ENCODE measurements at regions not wholly inside any gene's neighbourhood (a gene's known extent, or its start where the extent isn't known, plus 50 kb on each side); places are given as distances from the start of the nearest gene placed in this dataset.

GRCh38 chr13:84553227-84553626, 671.0 kb upstream of the SLITRK1 start:
- Histone ChIP-seq H3K27ac (no peak overlapping the region), H3K9ac (no peak overlapping the region)

DNA sequence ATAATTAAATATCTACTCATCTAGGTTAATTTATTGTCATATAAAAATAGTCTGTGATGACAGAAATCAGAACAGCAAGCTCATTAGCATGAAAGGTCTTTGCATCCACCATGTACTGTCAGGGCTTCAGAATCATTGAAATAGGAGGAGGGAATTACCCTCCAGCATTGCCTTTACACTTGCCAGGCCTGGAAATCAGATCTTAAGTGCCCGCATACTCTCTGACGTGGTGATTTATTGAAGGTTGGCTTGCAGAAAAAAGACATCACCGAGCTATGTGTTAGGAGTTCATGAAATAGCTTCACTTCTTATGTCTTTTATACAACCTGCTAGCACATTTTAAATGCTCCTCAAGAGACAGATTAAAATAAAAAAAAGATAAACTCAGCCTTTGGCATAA, 661.7 kb upstream of the SLITRK1 start:
- Histone ChIP-seq H3K4me1 (ENCODE audit: insufficient read depth) (no peaks in the 10 kb centered on the region), H3K27me3 (replicated peaks; ENCODE audit: insufficient read depth) (no peaks in the 10 kb centered on the region; the same call in 1 of the 2 replicates), H2AFZ (no peak overlapping the region), H3K27ac (no peak overlapping the region), H3K4me2 (ENCODE audit: unreplicated experiment) (no peak overlapping the region), H3K36me3 (ENCODE audit: low read depth) (no peaks in the 10 kb centered on the region), H3K4me3 (no peak overlapping the region), H3K9me3 (ENCODE audit: low read depth) (no peaks in the 10 kb centered on the region), H4K20me1 (ENCODE audit: insufficient read depth) (no peaks in the 10 kb centered on the region), H3K79me2 (ENCODE audit: insufficient read depth) (no peaks in the 10 kb centered on the region), H3K9me2 (ENCODE audit: insufficient read depth) (no peaks in the 10 kb centered on the region), H3K9ac (no peak overlapping the region), H3F3A (ENCODE audit: insufficient read depth) (no peaks in the 10 kb centered on the region)
- DNase-seq: no peak
- in situ Hi-C loops (cut with MboI): no loop called here
- 21 to 25% methylated on average over 3 of the region's 3 CpGs for WGBS, 2 experiments (ENCODE audit: low coverage in 1 of 2, low lambda C conversion rate in 2 of 2, missing lambda C conversion rate in 2 of 2)
- no peak for TF ChIP-seq EZH2 (IDR thresholded peaks at IDR 0.05; ENCODE audit: insufficient read depth, poor library complexity, severe bottlenecking)
- no peak for TF ChIP-seq EZH2phosphoT487 (IDR thresholded peaks at IDR 0.05; ENCODE audit: insufficient read depth, low read depth)

More at GRCh38 chr13:84553227-84553626, 671.0 kb upstream of the SLITRK1 start:
- H3K27me3 ChIP-seq (replicated peaks; ENCODE audit: insufficient read depth): no peaks in the 10 kb centered on the region; the same call in 1 of the 2 replicates
- H3K9me3 ChIP-seq (ENCODE audit: low read depth): no peaks in the 10 kb centered on the region
- H3K4me1 ChIP-seq (ENCODE audit: insufficient read depth): no peaks in the 10 kb centered on the region
- no peaks in the 10 kb centered on the region for H3K79me2 ChIP-seq (ENCODE audit: insufficient read depth)
- no peaks in the 10 kb centered on the region for H4K20me1 ChIP-seq (ENCODE audit: insufficient read depth)
- H3K4me3 ChIP-seq: no peak overlapping the region
- WGBS, 2 experiments (ENCODE audit: low coverage in 1 of 2, low lambda C conversion rate in 2 of 2, missing lambda C conversion rate in 2 of 2): 7 to 11% methylated on average over 5 of the region's 5 CpGs
- no peaks in the 10 kb centered on the region for H3K36me3 ChIP-seq (ENCODE audit: low read depth)
- no peak overlapping the region for H3K4me2 ChIP-seq (ENCODE audit: unreplicated experiment)
- H3K9me2 ChIP-seq (ENCODE audit: insufficient read depth): no peaks in the 10 kb centered on the region
- TF ChIP-seq EZH2phosphoT487 (IDR thresholded peaks at IDR 0.05; ENCODE audit: insufficient read depth, low read depth) (no peak), EZH2 (IDR thresholded peaks at IDR 0.05; ENCODE audit: insufficient read depth, poor library complexity, severe bottlenecking) (no peak)
- no peak for DNase-seq
- no peaks in the 10 kb centered on the region for H3F3A ChIP-seq (ENCODE audit: insufficient read depth)
- no peak overlapping the region for H2AFZ ChIP-seq
- in situ Hi-C loops (cut with MboI): no loop called here

DNA sequence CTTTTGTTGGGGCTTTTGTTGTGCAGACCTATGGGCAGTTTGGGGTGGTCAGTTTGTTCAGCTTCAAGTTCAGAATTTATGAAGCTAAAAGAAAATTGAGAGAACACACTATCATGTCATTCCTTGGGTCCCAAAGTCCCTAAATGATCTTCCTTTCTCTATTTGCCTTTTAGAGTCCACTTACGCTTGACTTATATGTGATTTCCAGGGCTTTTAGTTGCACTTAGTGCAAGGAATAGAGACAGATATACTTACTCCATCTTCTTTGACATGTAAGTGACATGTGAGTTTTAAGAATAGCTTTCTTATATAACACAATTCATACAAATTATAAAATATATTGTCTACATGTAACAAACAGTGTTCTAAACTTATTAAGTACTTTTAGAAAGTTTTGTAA, 660.1 kb upstream of the SLITRK1 start:
- Histone ChIP-seq H3K4me2 (ENCODE audit: unreplicated experiment) (no peak overlapping the region), H3K9me2 (ENCODE audit: insufficient read depth) (no peaks in the 10 kb centered on the region), H3K9me3 (ENCODE audit: low read depth) (no peaks in the 10 kb centered on the region), H3K36me3 (ENCODE audit: low read depth) (no peaks in the 10 kb centered on the region), H3K27me3 (replicated peaks; ENCODE audit: insufficient read depth) (no peaks in the 10 kb centered on the region), H3K4me1 (ENCODE audit: insufficient read depth) (no peaks in the 10 kb centered on the region), H2AFZ (no peak overlapping the region), H3K9ac (no peak overlapping the region), H3K4me3 (no peak overlapping the region), H3K27ac (no peak overlapping the region), H3K79me2 (ENCODE audit: insufficient read depth) (no peaks in the 10 kb centered on the region), H4K20me1 (ENCODE audit: insufficient read depth) (no peaks in the 10 kb centered on the region), H3F3A (ENCODE audit: insufficient read depth) (no peaks in the 10 kb centered on the region)
- in situ Hi-C loops (cut with MboI): no loop called here
- WGBS, 2 experiments (ENCODE audit: low coverage in 1 of 2, low lambda C conversion rate in 2 of 2, missing lambda C conversion rate in 2 of 2): 14 to 16% methylated on average over 1 of the region's 1 CpG
- no peak for DNase-seq
- TF ChIP-seq EZH2 (IDR thresholded peaks at IDR 0.05; ENCODE audit: insufficient read depth, poor library complexity, severe bottlenecking) (no peak), EZH2phosphoT487 (IDR thresholded peaks at IDR 0.05; ENCODE audit: insufficient read depth, low read depth) (no peak)

- H3K4me3 ChIP-seq: no peak overlapping the region
- H3K27me3 ChIP-seq (replicated peaks; ENCODE audit: insufficient read depth): no peaks in the 10 kb centered on the region
- H3K4me1 ChIP-seq (ENCODE audit: insufficient read depth): no peaks in the 10 kb centered on the region
- TF ChIP-seq EZH2 (IDR thresholded peaks at IDR 0.05; ENCODE audit: insufficient read depth, poor library complexity, severe bottlenecking) (no peak), EZH2phosphoT487 (IDR thresholded peaks at IDR 0.05; ENCODE audit: insufficient read depth, low read depth) (no peak)
- H3F3A ChIP-seq (ENCODE audit: insufficient read depth): no peaks in the 10 kb centered on the region
- DNase-seq: no peak
- H3K36me3 ChIP-seq (ENCODE audit: low read depth): no peaks in the 10 kb centered on the region
- no peak overlapping the region for H3K4me2 ChIP-seq (ENCODE audit: unreplicated experiment)
- no peaks in the 10 kb centered on the region for H3K9me3 ChIP-seq (ENCODE audit: low read depth)
- no peak overlapping the region for H2AFZ ChIP-seq
- WGBS, 2 experiments (ENCODE audit: low coverage in 1 of 2, low lambda C conversion rate in 2 of 2, missing lambda C conversion rate in 2 of 2): 19 to 27% methylated on average over 2 of the region's 2 CpGs
- H3K9ac ChIP-seq: no peak overlapping the region
- H3K9me2 ChIP-seq (ENCODE audit: insufficient read depth): no peaks in the 10 kb centered on the region
- H3K27ac ChIP-seq: no peak overlapping the region
- no peaks in the 10 kb centered on the region for H3K79me2 ChIP-seq (ENCODE audit: insufficient read depth)
- in situ Hi-C loops (cut with MboI): no loop called here
- no peaks in the 10 kb centered on the region for H4K20me1 ChIP-seq (ENCODE audit: insufficient read depth)
These were observed 654.6 kb upstream of the SLITRK1 start for GRCh38 chr13:84536906-84537305.
